ENCODE measurements at regions not wholly inside any gene's neighbourhood (a gene's known extent, or its start where the extent isn't known, plus 50 kb on each side); places are given as distances from the start of the nearest gene placed in this dataset.

DNA sequence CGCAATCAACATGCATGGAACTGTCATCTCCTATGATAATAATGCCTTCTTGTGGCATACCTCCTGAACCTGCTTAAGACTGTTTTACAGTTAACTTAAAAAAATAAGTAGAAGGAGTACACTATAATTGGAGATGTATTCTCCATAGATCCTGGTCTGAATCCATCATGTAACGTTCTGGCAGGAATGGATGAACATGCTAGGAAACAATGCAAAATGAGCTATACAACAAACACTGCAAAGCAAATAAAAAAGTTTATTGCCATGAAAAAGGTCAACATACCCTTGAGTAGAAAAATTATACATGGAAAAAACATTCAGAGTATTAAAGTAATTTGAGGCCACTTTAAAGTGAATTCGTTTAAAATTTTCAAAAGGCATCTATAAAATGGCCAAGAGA is 71.5 kb upstream of the SCN7A start:
- Histone ChIP-seq H3K27me3 (ENCODE audit: control insufficient read depth in 2 of 2, insufficient read depth in 2 of 2, low read length in 2 of 2) (no peaks in the 10 kb centered on the region), H3K4me1 (ENCODE audit: control insufficient read depth in 1 of 2, insufficient read depth in 2 of 2, low read length in 2 of 2) (peaks cover 4 to 5% of the 10 kb centered on the region in 2 donors), H3K27ac (ENCODE audit: low read depth in 1 of 2, low read length in 2 of 2) (no peak overlapping the region), H4K20me1 (ENCODE audit: insufficient read depth, low read length) (no peaks in the 10 kb centered on the region), H3K4me3 (replicated peaks in 1 of 3; ENCODE audit: low read depth in 2 of 3, low read length in 3 of 3) (no peak overlapping the region), H3K9ac (ENCODE audit: insufficient read depth, low read length, poor library complexity, severe bottlenecking) (no peak overlapping the region), H3K36me3 (replicated peaks in 1 of 2; ENCODE audit: control insufficient read depth in 1 of 2, insufficient read depth in 2 of 2, low read length in 2 of 2) (no peaks in the 10 kb centered on the region), H3K4me2 (replicated peaks; ENCODE audit: extremely low read depth, low read length, poor library complexity, severe bottlenecking) (no peak overlapping the region), H3K79me2 (ENCODE audit: insufficient read depth, low read length) (no peaks in the 10 kb centered on the region), H2AFZ (ENCODE audit: insufficient read depth, low read depth, low read length, poor library complexity, severe bottlenecking) (no peak overlapping the region), H3K9me3 (replicated peaks in 1 of 2; ENCODE audit: control insufficient read depth in 1 of 2, insufficient read depth in 1 of 2, low read length in 2 of 2) (no peaks in the 10 kb centered on the region)
- H3K27me3 Mint-ChIP-seq (ENCODE audit: low read depth in 3 of 3): no peaks in the 10 kb centered on the region
- WGBS (ENCODE audit: insufficient coverage): no CpG with 5 or more reads among the region's 3 CpGs
- DNase-seq: no peak
- no peak overlapping the region for H3K4me3 Mint-ChIP-seq
- no peaks in the 10 kb centered on the region for H3K36me3 Mint-ChIP-seq
- no peaks in the 10 kb centered on the region for H3K9me3 Mint-ChIP-seq
- intact Hi-C loops (cut with micrococcal nuclease): no loop called here
- TF ChIP-seq, protein P1, sequence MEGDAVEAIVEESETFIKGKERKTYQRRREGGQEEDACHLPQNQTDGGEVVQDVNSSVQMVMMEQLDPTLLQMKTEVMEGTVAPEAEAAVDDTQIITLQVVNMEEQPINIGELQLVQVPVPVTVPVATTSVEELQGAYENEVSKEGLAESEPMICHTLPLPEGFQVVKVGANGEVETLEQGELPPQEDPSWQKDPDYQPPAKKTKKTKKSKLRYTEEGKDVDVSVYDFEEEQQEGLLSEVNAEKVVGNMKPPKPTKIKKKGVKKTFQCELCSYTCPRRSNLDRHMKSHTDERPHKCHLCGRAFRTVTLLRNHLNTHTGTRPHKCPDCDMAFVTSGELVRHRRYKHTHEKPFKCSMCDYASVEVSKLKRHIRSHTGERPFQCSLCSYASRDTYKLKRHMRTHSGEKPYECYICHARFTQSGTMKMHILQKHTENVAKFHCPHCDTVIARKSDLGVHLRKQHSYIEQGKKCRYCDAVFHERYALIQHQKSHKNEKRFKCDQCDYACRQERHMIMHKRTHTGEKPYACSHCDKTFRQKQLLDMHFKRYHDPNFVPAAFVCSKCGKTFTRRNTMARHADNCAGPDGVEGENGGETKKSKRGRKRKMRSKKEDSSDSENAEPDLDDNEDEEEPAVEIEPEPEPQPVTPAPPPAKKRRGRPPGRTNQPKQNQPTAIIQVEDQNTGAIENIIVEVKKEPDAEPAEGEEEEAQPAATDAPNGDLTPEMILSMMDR (IDR thresholded peaks at IDR 0.05): no peak
- H3K4me1 Mint-ChIP-seq: peaks cover 10% of the 10 kb centered on the region
- H3K27ac Mint-ChIP-seq: no peak overlapping the region

- H3K36me3 Mint-ChIP-seq: no peaks in the 10 kb centered on the region
- H3K9me3 Mint-ChIP-seq: no peaks in the 10 kb centered on the region
- Histone ChIP-seq H3K4me1 (ENCODE audit: control insufficient read depth in 1 of 2, insufficient read depth in 2 of 2, low read length in 2 of 2) (peaks cover 4 to 5% of the 10 kb centered on the region in 2 donors), H2AFZ (ENCODE audit: insufficient read depth, low read depth, low read length, poor library complexity, severe bottlenecking) (no peak overlapping the region), H3K9me3 (replicated peaks in 1 of 2; ENCODE audit: control insufficient read depth in 1 of 2, insufficient read depth in 1 of 2, low read length in 2 of 2) (no peaks in the 10 kb centered on the region), H4K20me1 (ENCODE audit: insufficient read depth, low read length) (no peaks in the 10 kb centered on the region), H3K27me3 (ENCODE audit: control insufficient read depth in 2 of 2, insufficient read depth in 2 of 2, low read length in 2 of 2) (no peaks in the 10 kb centered on the region), H3K27ac (ENCODE audit: low read depth in 1 of 2, low read length in 2 of 2) (no peak overlapping the region), H3K4me3 (replicated peaks in 1 of 3; ENCODE audit: low read depth in 2 of 3, low read length in 3 of 3) (no peak overlapping the region), H3K9ac (ENCODE audit: insufficient read depth, low read length, poor library complexity, severe bottlenecking) (no peak overlapping the region), H3K4me2 (replicated peaks; ENCODE audit: extremely low read depth, low read length, poor library complexity, severe bottlenecking) (no peak overlapping the region), H3K36me3 (replicated peaks in 1 of 2; ENCODE audit: control insufficient read depth in 1 of 2, insufficient read depth in 2 of 2, low read length in 2 of 2) (no peaks in the 10 kb centered on the region), H3K79me2 (ENCODE audit: insufficient read depth, low read length) (no peaks in the 10 kb centered on the region)
- no peak for DNase-seq
- H3K27me3 Mint-ChIP-seq (ENCODE audit: low read depth in 3 of 3): no peaks in the 10 kb centered on the region
- H3K4me3 Mint-ChIP-seq: no peak overlapping the region
- intact Hi-C loops (cut with micrococcal nuclease): no loop called here
- TF ChIP-seq, protein P1 (IDR thresholded peaks at IDR 0.05): no peak
- H3K27ac Mint-ChIP-seq: no peak overlapping the region
- H3K4me1 Mint-ChIP-seq: peaks cover 10% of the 10 kb centered on the region
- 56% methylated on average over 1 of the region's 2 CpGs for WGBS (ENCODE audit: insufficient coverage)
These were observed 69.8 kb upstream of the SCN7A start for GRCh38 chr2:166563894-166564293.
